ENCODE measurements at regions not wholly inside any gene's neighbourhood (a gene's known extent, or its start where the extent isn't known, plus 50 kb on each side); places are given as distances from the start of the nearest gene placed in this dataset.

GRCh38 chr3:74127256-74127655, 487.2 kb downstream of the CNTN3 start:
- Histone ChIP-seq H3K4me1 (ENCODE audit: control insufficient read depth, insufficient read depth, low read length) (no peaks in the 10 kb centered on the region), H3K27ac (ENCODE audit: low read length) (no peak overlapping the region), H3K27me3 (ENCODE audit: control insufficient read depth, insufficient read depth, low read length) (no peaks in the 10 kb centered on the region), H3K9me3 (ENCODE audit: control insufficient read depth, low read depth, low read length) (peaks cover 2% of the 10 kb centered on the region), H3K36me3 (ENCODE audit: control insufficient read depth, insufficient read depth, low read length) (no peaks in the 10 kb centered on the region), H3K4me3 (ENCODE audit: low read length) (no peak overlapping the region)
- 100% methylated on average over 1 of the region's 1 CpG for WGBS (ENCODE audit: insufficient coverage, low lambda C conversion rate)
- no peak for DNase-seq

- H3K4me1 ChIP-seq (ENCODE audit: control insufficient read depth, insufficient read depth, low read length): no peaks in the 10 kb centered on the region
- WGBS (ENCODE audit: insufficient coverage, low lambda C conversion rate): 82% methylated on average over 3 of the region's 7 CpGs
- H3K27ac ChIP-seq (ENCODE audit: low read length): no peak overlapping the region
- H3K9me3 ChIP-seq (ENCODE audit: control insufficient read depth, low read depth, low read length): no peaks in the 10 kb centered on the region
- no peaks in the 10 kb centered on the region for H3K36me3 ChIP-seq (ENCODE audit: control insufficient read depth, insufficient read depth, low read length)
- H3K4me3 ChIP-seq (ENCODE audit: low read length): no peak overlapping the region
- DNase-seq: no peak
- H3K27me3 ChIP-seq (ENCODE audit: control insufficient read depth, insufficient read depth, low read length): no peaks in the 10 kb centered on the region
Observed at GRCh38 chr3:74124782-74125181, 489.7 kb downstream of the CNTN3 start.

- no CpG with 5 or more reads among the region's 3 CpGs for WGBS (ENCODE audit: insufficient coverage, low lambda C conversion rate)
- DNase-seq: no peak
Observed at GRCh38 chr3:74122281-74122680, 492.2 kb downstream of the CNTN3 start.

GRCh38 chr3:74121761-74122160, 492.7 kb downstream of the CNTN3 start:
- Histone ChIP-seq H3K4me1 (ENCODE audit: control insufficient read depth, insufficient read depth, low read length) (no peaks in the 10 kb centered on the region), H3K4me3 (ENCODE audit: low read length) (no peak overlapping the region), H3K36me3 (ENCODE audit: control insufficient read depth, insufficient read depth, low read length) (no peaks in the 10 kb centered on the region), H3K9me3 (ENCODE audit: control insufficient read depth, low read depth, low read length) (no peaks in the 10 kb centered on the region), H3K27ac (ENCODE audit: low read length) (no peak overlapping the region), H3K27me3 (ENCODE audit: control insufficient read depth, insufficient read depth, low read length) (no peaks in the 10 kb centered on the region)
- DNase-seq: no peak
- WGBS (ENCODE audit: insufficient coverage, low lambda C conversion rate): 80% methylated on average over 1 of the region's 1 CpG

More at GRCh38 chr3:74122281-74122680, 492.2 kb downstream of the CNTN3 start:
- Histone ChIP-seq H3K4me1 (ENCODE audit: control insufficient read depth, insufficient read depth, low read length) (no peaks in the 10 kb centered on the region), H3K9me3 (ENCODE audit: control insufficient read depth, low read depth, low read length) (no peaks in the 10 kb centered on the region), H3K27ac (ENCODE audit: low read length) (no peak overlapping the region), H3K36me3 (ENCODE audit: control insufficient read depth, insufficient read depth, low read length) (no peaks in the 10 kb centered on the region), H3K4me3 (ENCODE audit: low read length) (no peak overlapping the region), H3K27me3 (ENCODE audit: control insufficient read depth, insufficient read depth, low read length) (no peaks in the 10 kb centered on the region)

- Histone ChIP-seq H3K9me3 (ENCODE audit: control insufficient read depth, low read depth, low read length) (no peaks in the 10 kb centered on the region), H3K27ac (ENCODE audit: low read length) (no peak overlapping the region), H3K36me3 (ENCODE audit: control insufficient read depth, insufficient read depth, low read length) (no peaks in the 10 kb centered on the region), H3K27me3 (ENCODE audit: control insufficient read depth, insufficient read depth, low read length) (no peaks in the 10 kb centered on the region), H3K4me3 (ENCODE audit: low read length) (no peak overlapping the region), H3K4me1 (ENCODE audit: control insufficient read depth, insufficient read depth, low read length) (peaks cover 5% of the 10 kb centered on the region)
- WGBS (ENCODE audit: insufficient coverage, low lambda C conversion rate): no CpG with 5 or more reads among the region's 1 CpG
- DNase-seq: no peak
Observed at GRCh38 chr3:74119221-74119620, 494.5 kb upstream of the PDZRN3 start.

- peak; percentile 21 to 37 for DNase-seq
- peaks cover 5% of the 10 kb centered on the region for H3K4me1 ChIP-seq (ENCODE audit: control insufficient read depth, insufficient read depth, low read length)
- H3K9me3 ChIP-seq (ENCODE audit: control insufficient read depth, low read depth, low read length): no peaks in the 10 kb centered on the region
- no peak overlapping the region for H3K4me3 ChIP-seq (ENCODE audit: low read length)
- H3K27me3 ChIP-seq (ENCODE audit: control insufficient read depth, insufficient read depth, low read length): no peaks in the 10 kb centered on the region
- H3K27ac ChIP-seq (ENCODE audit: low read length): peak overlapping the region; percentile 16
- WGBS (ENCODE audit: insufficient coverage, low lambda C conversion rate): no CpG with 5 or more reads among the region's 3 CpGs
- H3K36me3 ChIP-seq (ENCODE audit: control insufficient read depth, insufficient read depth, low read length): no peaks in the 10 kb centered on the region
Observed at GRCh38 chr3:74115906-74116305, 491.2 kb upstream of the PDZRN3 start.

- H3K36me3 ChIP-seq (ENCODE audit: control insufficient read depth, insufficient read depth, low read length): no peaks in the 10 kb centered on the region
- no peaks in the 10 kb centered on the region for H3K27me3 ChIP-seq (ENCODE audit: control insufficient read depth, insufficient read depth, low read length)
- H3K27ac ChIP-seq (ENCODE audit: low read length): no peak overlapping the region
- no CpG with 5 or more reads among the region's 2 CpGs for WGBS (ENCODE audit: insufficient coverage, low lambda C conversion rate)
- no peak overlapping the region for H3K4me3 ChIP-seq (ENCODE audit: low read length)
- DNase-seq: no peak
- H3K9me3 ChIP-seq (ENCODE audit: control insufficient read depth, low read depth, low read length): no peaks in the 10 kb centered on the region
- H3K4me1 ChIP-seq (ENCODE audit: control insufficient read depth, insufficient read depth, low read length): no peaks in the 10 kb centered on the region
Observed at GRCh38 chr3:74107451-74107850, 482.7 kb upstream of the PDZRN3 start.

GRCh38 chr3:74106925-74107324, 482.2 kb upstream of the PDZRN3 start:
- Histone ChIP-seq H3K27ac (ENCODE audit: low read length) (no peak overlapping the region), H3K9me3 (ENCODE audit: control insufficient read depth, low read depth, low read length) (no peaks in the 10 kb centered on the region), H3K4me1 (ENCODE audit: control insufficient read depth, insufficient read depth, low read length) (no peaks in the 10 kb centered on the region), H3K4me3 (ENCODE audit: low read length) (no peak overlapping the region), H3K27me3 (ENCODE audit: control insufficient read depth, insufficient read depth, low read length) (no peaks in the 10 kb centered on the region), H3K36me3 (ENCODE audit: control insufficient read depth, insufficient read depth, low read length) (no peaks in the 10 kb centered on the region)
- DNase-seq: no peak
- WGBS (ENCODE audit: insufficient coverage, low lambda C conversion rate): 20% methylated on average over 1 of the region's 2 CpGs

- H3K9me3 ChIP-seq (ENCODE audit: control insufficient read depth, low read depth, low read length): no peaks in the 10 kb centered on the region
- DNase-seq: no peak
- H3K4me3 ChIP-seq (ENCODE audit: low read length): no peak overlapping the region
- 100% methylated on average over 1 of the region's 2 CpGs for WGBS (ENCODE audit: insufficient coverage, low lambda C conversion rate)
- no peaks in the 10 kb centered on the region for H3K36me3 ChIP-seq (ENCODE audit: control insufficient read depth, insufficient read depth, low read length)
- no peaks in the 10 kb centered on the region for H3K27me3 ChIP-seq (ENCODE audit: control insufficient read depth, insufficient read depth, low read length)
- no peaks in the 10 kb centered on the region for H3K4me1 ChIP-seq (ENCODE audit: control insufficient read depth, insufficient read depth, low read length)
- no peak overlapping the region for H3K27ac ChIP-seq (ENCODE audit: low read length)
Observed at GRCh38 chr3:74091204-74091603, 466.5 kb upstream of the PDZRN3 start.

GRCh38 chr3:74089814-74090213, 465.1 kb upstream of the PDZRN3 start:
- WGBS (ENCODE audit: insufficient coverage, low lambda C conversion rate): no CpG with 5 or more reads among the region's 1 CpG
- no peaks in the 10 kb centered on the region for H3K4me1 ChIP-seq (ENCODE audit: control insufficient read depth, insufficient read depth, low read length)
- no peaks in the 10 kb centered on the region for H3K27me3 ChIP-seq (ENCODE audit: control insufficient read depth, insufficient read depth, low read length)
- H3K36me3 ChIP-seq (ENCODE audit: control insufficient read depth, insufficient read depth, low read length): no peaks in the 10 kb centered on the region
- no peak overlapping the region for H3K4me3 ChIP-seq (ENCODE audit: low read length)
- H3K27ac ChIP-seq (ENCODE audit: low read length): no peak overlapping the region
- DNase-seq: no peak
- no peaks in the 10 kb centered on the region for H3K9me3 ChIP-seq (ENCODE audit: control insufficient read depth, low read depth, low read length)

GRCh38 chr3:74080056-74080461, 455.3 kb upstream of the PDZRN3 start:
- Histone ChIP-seq H3K27ac (ENCODE audit: low read length) (no peak overlapping the region), H3K36me3 (ENCODE audit: control insufficient read depth, insufficient read depth, low read length) (no peaks in the 10 kb centered on the region), H3K9me3 (ENCODE audit: control insufficient read depth, low read depth, low read length) (no peaks in the 10 kb centered on the region), H3K4me1 (ENCODE audit: control insufficient read depth, insufficient read depth, low read length) (peaks cover 6% of the 10 kb centered on the region), H3K4me3 (ENCODE audit: low read length) (no peak overlapping the region), H3K27me3 (ENCODE audit: control insufficient read depth, insufficient read depth, low read length) (no peaks in the 10 kb centered on the region)
- no peak for DNase-seq
- WGBS (ENCODE audit: insufficient coverage, low lambda C conversion rate): 43% methylated on average over 1 of the region's 5 CpGs
